ENCODE measurements at regions not wholly inside any gene's neighbourhood (a gene's known extent, or its start where the extent isn't known, plus 50 kb on each side); places are given as distances from the start of the nearest gene placed in this dataset.

DNA sequence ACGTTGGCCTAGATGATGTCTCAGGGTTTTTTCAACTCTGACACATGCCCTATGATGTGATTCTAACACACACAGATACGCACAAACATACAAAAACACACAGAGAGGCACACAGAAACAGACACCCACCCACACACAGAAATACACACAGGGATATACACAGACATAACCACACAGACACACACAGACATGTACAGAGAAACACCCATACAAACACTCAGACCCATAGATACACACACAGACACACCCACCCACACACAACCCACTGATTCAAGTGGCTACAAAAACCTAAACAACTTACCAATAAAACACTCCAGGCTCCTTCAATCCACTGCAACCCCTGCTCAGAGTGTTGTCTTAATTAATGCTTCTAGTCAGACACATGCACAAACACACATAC lies 244.6 kb upstream of the CCL2 start:
- TF ChIP-seq, protein P1, sequence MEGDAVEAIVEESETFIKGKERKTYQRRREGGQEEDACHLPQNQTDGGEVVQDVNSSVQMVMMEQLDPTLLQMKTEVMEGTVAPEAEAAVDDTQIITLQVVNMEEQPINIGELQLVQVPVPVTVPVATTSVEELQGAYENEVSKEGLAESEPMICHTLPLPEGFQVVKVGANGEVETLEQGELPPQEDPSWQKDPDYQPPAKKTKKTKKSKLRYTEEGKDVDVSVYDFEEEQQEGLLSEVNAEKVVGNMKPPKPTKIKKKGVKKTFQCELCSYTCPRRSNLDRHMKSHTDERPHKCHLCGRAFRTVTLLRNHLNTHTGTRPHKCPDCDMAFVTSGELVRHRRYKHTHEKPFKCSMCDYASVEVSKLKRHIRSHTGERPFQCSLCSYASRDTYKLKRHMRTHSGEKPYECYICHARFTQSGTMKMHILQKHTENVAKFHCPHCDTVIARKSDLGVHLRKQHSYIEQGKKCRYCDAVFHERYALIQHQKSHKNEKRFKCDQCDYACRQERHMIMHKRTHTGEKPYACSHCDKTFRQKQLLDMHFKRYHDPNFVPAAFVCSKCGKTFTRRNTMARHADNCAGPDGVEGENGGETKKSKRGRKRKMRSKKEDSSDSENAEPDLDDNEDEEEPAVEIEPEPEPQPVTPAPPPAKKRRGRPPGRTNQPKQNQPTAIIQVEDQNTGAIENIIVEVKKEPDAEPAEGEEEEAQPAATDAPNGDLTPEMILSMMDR (IDR thresholded peaks at IDR 0.05 in 2 of 3, conservative IDR thresholded peaks at IDR 0.05 in 1 of 3; ENCODE audit: control insufficient read depth in 2 of 3, extremely low read depth in 1 of 3, insufficient read depth in 1 of 3, low read depth in 3 of 3, low read length in 3 of 3): no peak
- TF ChIP-seq POLR2A (IDR thresholded peaks at IDR 0.05; ENCODE audit: low read depth, low read length): no peak

Data from GM12878 (cell line).